H1 (cell line): ENCODE measurements at regions not wholly inside any gene's neighbourhood (a gene's known extent, or its start where the extent isn't known, plus 50 kb on each side); places are given as distances from the start of the nearest gene placed in this dataset.

Experiments
- CBX8 ChIP-seq: fragments of 300-800, 300-1000 bp; sonication (generic); IDR thresholded peaks from 2 replicates; pipeline ENCODE4 v1.7.1; 2016; ENCODE audit warnings: low read depth, low read length, borderline replicate concordance
- NANOG ChIP-seq: IDR thresholded peaks from 2 replicates; pipeline ENCODE4 v1.6.1; 2011; ENCODE audit warnings: low read length, low read depth, mild to moderate bottlenecking, inconsistent platforms; ENCODE audit not compliant: insufficient read depth, poor library complexity, severe bottlenecking
- POLR2A ChIP-seq, 2 experiments: IDR thresholded peaks; 1 replicate in 1 of 2; 2 replicates in 1 of 2; pipeline ENCODE4 v1.6.1; 2011; ENCODE audit warnings: low read depth in 2 of 2, low read length in 2 of 2, mild to moderate bottlenecking in 2 of 2; ENCODE audit errors: control extremely low read depth in 1 of 2
- TF ChIP-seq, protein P1 (sequence below): fragments of 300-600 bp; sonication (generic); IDR thresholded peaks from 2 replicates; pipeline ENCODE4 v1.7.1; 2012; ENCODE audit warnings: low read length, moderate library complexity, mild to moderate bottlenecking, inconsistent platforms; ENCODE audit not compliant: insufficient replicate concordance

DNA sequence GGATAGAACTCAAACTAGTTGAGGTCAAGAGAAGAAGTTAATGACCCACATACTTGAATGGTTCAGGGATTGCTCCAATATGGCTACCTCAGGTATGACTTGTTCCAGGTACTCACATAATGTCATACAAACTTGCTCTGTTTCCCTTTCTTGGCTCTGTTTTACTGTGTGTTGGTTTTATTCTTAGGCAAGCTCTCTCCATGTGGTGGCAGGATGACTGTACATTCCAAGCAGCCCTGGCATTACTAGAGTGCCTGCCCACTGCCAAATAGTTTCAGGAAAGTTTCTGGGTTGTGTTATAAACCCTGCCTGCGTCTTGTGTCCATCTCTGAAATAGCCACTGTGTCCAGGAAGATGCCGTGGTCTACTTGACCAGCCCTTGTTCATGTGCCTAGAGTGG is 476.8 kb downstream of the SHISA9 start (continued):
- TF ChIP-seq, protein P1, sequence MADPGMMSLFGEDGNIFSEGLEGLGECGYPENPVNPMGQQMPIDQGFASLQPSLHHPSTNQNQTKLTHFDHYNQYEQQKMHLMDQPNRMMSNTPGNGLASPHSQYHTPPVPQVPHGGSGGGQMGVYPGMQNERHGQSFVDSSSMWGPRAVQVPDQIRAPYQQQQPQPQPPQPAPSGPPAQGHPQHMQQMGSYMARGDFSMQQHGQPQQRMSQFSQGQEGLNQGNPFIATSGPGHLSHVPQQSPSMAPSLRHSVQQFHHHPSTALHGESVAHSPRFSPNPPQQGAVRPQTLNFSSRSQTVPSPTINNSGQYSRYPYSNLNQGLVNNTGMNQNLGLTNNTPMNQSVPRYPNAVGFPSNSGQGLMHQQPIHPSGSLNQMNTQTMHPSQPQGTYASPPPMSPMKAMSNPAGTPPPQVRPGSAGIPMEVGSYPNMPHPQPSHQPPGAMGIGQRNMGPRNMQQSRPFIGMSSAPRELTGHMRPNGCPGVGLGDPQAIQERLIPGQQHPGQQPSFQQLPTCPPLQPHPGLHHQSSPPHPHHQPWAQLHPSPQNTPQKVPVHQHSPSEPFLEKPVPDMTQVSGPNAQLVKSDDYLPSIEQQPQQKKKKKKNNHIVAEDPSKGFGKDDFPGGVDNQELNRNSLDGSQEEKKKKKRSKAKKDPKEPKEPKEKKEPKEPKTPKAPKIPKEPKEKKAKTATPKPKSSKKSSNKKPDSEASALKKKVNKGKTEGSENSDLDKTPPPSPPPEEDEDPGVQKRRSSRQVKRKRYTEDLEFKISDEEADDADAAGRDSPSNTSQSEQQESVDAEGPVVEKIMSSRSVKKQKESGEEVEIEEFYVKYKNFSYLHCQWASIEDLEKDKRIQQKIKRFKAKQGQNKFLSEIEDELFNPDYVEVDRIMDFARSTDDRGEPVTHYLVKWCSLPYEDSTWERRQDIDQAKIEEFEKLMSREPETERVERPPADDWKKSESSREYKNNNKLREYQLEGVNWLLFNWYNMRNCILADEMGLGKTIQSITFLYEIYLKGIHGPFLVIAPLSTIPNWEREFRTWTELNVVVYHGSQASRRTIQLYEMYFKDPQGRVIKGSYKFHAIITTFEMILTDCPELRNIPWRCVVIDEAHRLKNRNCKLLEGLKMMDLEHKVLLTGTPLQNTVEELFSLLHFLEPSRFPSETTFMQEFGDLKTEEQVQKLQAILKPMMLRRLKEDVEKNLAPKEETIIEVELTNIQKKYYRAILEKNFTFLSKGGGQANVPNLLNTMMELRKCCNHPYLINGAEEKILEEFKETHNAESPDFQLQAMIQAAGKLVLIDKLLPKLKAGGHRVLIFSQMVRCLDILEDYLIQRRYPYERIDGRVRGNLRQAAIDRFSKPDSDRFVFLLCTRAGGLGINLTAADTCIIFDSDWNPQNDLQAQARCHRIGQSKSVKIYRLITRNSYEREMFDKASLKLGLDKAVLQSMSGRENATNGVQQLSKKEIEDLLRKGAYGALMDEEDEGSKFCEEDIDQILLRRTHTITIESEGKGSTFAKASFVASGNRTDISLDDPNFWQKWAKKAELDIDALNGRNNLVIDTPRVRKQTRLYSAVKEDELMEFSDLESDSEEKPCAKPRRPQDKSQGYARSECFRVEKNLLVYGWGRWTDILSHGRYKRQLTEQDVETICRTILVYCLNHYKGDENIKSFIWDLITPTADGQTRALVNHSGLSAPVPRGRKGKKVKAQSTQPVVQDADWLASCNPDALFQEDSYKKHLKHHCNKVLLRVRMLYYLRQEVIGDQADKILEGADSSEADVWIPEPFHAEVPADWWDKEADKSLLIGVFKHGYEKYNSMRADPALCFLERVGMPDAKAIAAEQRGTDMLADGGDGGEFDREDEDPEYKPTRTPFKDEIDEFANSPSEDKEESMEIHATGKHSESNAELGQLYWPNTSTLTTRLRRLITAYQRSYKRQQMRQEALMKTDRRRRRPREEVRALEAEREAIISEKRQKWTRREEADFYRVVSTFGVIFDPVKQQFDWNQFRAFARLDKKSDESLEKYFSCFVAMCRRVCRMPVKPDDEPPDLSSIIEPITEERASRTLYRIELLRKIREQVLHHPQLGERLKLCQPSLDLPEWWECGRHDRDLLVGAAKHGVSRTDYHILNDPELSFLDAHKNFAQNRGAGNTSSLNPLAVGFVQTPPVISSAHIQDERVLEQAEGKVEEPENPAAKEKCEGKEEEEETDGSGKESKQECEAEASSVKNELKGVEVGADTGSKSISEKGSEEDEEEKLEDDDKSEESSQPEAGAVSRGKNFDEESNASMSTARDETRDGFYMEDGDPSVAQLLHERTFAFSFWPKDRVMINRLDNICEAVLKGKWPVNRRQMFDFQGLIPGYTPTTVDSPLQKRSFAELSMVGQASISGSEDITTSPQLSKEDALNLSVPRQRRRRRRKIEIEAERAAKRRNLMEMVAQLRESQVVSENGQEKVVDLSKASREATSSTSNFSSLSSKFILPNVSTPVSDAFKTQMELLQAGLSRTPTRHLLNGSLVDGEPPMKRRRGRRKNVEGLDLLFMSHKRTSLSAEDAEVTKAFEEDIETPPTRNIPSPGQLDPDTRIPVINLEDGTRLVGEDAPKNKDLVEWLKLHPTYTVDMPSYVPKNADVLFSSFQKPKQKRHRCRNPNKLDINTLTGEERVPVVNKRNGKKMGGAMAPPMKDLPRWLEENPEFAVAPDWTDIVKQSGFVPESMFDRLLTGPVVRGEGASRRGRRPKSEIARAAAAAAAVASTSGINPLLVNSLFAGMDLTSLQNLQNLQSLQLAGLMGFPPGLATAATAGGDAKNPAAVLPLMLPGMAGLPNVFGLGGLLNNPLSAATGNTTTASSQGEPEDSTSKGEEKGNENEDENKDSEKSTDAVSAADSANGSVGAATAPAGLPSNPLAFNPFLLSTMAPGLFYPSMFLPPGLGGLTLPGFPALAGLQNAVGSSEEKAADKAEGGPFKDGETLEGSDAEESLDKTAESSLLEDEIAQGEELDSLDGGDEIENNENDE: no peak
- TF ChIP-seq CBX8: no peak
- no peak for TF ChIP-seq POLR2A (IDR thresholded peaks at IDR 0.05; ENCODE audit: control extremely low read depth in 1 of 2, low read depth in 2 of 2, low read length in 2 of 2)
- TF ChIP-seq NANOG: no peak
